Activated naive CD8-positive, alpha-beta T cell treated with anti-CD3 and anti-CD28 coated beads, Interleukin-2, amount 50 U/mL, for 24 hours (primary cell): ENCODE measurements at regions not wholly inside any gene's neighbourhood (a gene's known extent, or its start where the extent isn't known, plus 50 kb on each side); places are given as distances from the start of the nearest gene placed in this dataset.

Experiments used
- ATAC-seq: fragments of 150-1000 bp; cut with Tn5 transposase; one replicate; pipeline ENCODE4 v1.10.0; 2021
- DNase-seq: peaks from one replicate; pipeline ENCODE4 v3.0.0; 2021
- H3K27ac Mint-ChIP-seq: one replicate; pipeline ENCODE4 v1.8.0; 2021; ENCODE audit warnings: mild to moderate bottlenecking, mixed read lengths
- H3K27me3 Mint-ChIP-seq: one replicate; pipeline ENCODE4 v1.8.0; 2021; ENCODE audit warnings: mixed read lengths
- H3K36me3 Mint-ChIP-seq: one replicate; pipeline ENCODE4 v1.8.0; 2021; ENCODE audit warnings: low read depth, mixed read lengths
- H3K4me1 Mint-ChIP-seq: one replicate; pipeline ENCODE4 v1.8.0; 2021; ENCODE audit warnings: mixed read lengths
- H3K4me3 Mint-ChIP-seq: one replicate; pipeline ENCODE4 v1.8.0; 2021; ENCODE audit warnings: mild to moderate bottlenecking, moderate library complexity, mixed read lengths
- H3K9me3 Mint-ChIP-seq: one replicate; pipeline ENCODE4 v1.8.0; 2021; ENCODE audit warnings: mixed read lengths

GRCh38 chr3:106814231-106814630, 563.0 kb upstream of the CCDC54 start:
- Mint-ChIP-seq H3K9me3 (no peaks in the 10 kb centered on the region), H3K4me3 (no peak overlapping the region), H3K36me3 (no peaks in the 10 kb centered on the region), H3K27me3 (peaks cover 2% of the 10 kb centered on the region), H3K4me1 (no peaks in the 10 kb centered on the region), H3K27ac (no peak overlapping the region)
- DNase-seq = no peak
- no peak for ATAC-seq

GRCh38 chr3:106816838-106817237, 560.4 kb upstream of the CCDC54 start:
- ATAC-seq = no peak
- no peak overlapping the region for H3K27ac Mint-ChIP-seq
- H3K27me3 Mint-ChIP-seq = no peaks in the 10 kb centered on the region
- no peak overlapping the region for H3K4me3 Mint-ChIP-seq
- H3K9me3 Mint-ChIP-seq = no peaks in the 10 kb centered on the region
- DNase-seq = no peak
- no peaks in the 10 kb centered on the region for H3K36me3 Mint-ChIP-seq
- H3K4me1 Mint-ChIP-seq = no peaks in the 10 kb centered on the region

- Mint-ChIP-seq H3K27me3 (no peaks in the 10 kb centered on the region), H3K9me3 (no peaks in the 10 kb centered on the region), H3K27ac (no peak overlapping the region), H3K36me3 (no peaks in the 10 kb centered on the region), H3K4me3 (no peak overlapping the region), H3K4me1 (no peaks in the 10 kb centered on the region)
- DNase-seq (no peak), ATAC-seq (no peak)
These were observed 559.5 kb upstream of the CCDC54 start for GRCh38 chr3:106817706-106818105.

- ATAC-seq (no peak), DNase-seq (no peak)
These were observed 557.8 kb upstream of the CCDC54 start for GRCh38 chr3:106819440-106819839.

GRCh38 chr3:106820726-106821362, 556.4 kb upstream of the CCDC54 start:
- Mint-ChIP-seq H3K27ac (no peak overlapping the region), H3K36me3 (no peaks in the 10 kb centered on the region), H3K27me3 (no peaks in the 10 kb centered on the region), H3K9me3 (no peaks in the 10 kb centered on the region), H3K4me1 (no peaks in the 10 kb centered on the region), H3K4me3 (no peak overlapping the region)
- no peak for ATAC-seq
- DNase-seq = no peak

More at GRCh38 chr3:106819440-106819839, 557.8 kb upstream of the CCDC54 start:
- no peaks in the 10 kb centered on the region for H3K27me3 Mint-ChIP-seq
- no peak overlapping the region for H3K4me3 Mint-ChIP-seq
- no peaks in the 10 kb centered on the region for H3K4me1 Mint-ChIP-seq
- H3K9me3 Mint-ChIP-seq = no peaks in the 10 kb centered on the region
- no peak overlapping the region for H3K27ac Mint-ChIP-seq
- H3K36me3 Mint-ChIP-seq = no peaks in the 10 kb centered on the region

- H3K27ac Mint-ChIP-seq = no peak overlapping the region
- DNase-seq (no peak), ATAC-seq (no peak)
- H3K9me3 Mint-ChIP-seq = no peaks in the 10 kb centered on the region
- no peaks in the 10 kb centered on the region for H3K36me3 Mint-ChIP-seq
- H3K4me3 Mint-ChIP-seq = no peak overlapping the region
- H3K27me3 Mint-ChIP-seq = no peaks in the 10 kb centered on the region
- H3K4me1 Mint-ChIP-seq = no peaks in the 10 kb centered on the region
These were observed 555.4 kb upstream of the CCDC54 start for GRCh38 chr3:106821801-106822200.

- DNase-seq (no peak), ATAC-seq (no peak)
- Mint-ChIP-seq H3K4me3 (no peak overlapping the region), H3K27ac (no peak overlapping the region), H3K9me3 (peaks cover 2% of the 10 kb centered on the region), H3K27me3 (no peaks in the 10 kb centered on the region), H3K4me1 (peaks cover 1% of the 10 kb centered on the region), H3K36me3 (no peaks in the 10 kb centered on the region)
These were observed 555.0 kb upstream of the CCDC54 start for GRCh38 chr3:106822204-106822603.

GRCh38 chr3:106823701-106824100, 553.5 kb upstream of the CCDC54 start:
- Mint-ChIP-seq H3K27me3 (no peaks in the 10 kb centered on the region), H3K27ac (no peak overlapping the region), H3K4me3 (no peak overlapping the region), H3K9me3 (peaks cover 4% of the 10 kb centered on the region), H3K36me3 (no peaks in the 10 kb centered on the region), H3K4me1 (peaks cover 3% of the 10 kb centered on the region)
- no peak for ATAC-seq
- DNase-seq = no peak

- Mint-ChIP-seq H3K36me3 (no peaks in the 10 kb centered on the region), H3K4me3 (no peak overlapping the region), H3K4me1 (peaks cover 3% of the 10 kb centered on the region), H3K9me3 (peaks cover 4% of the 10 kb centered on the region), H3K27ac (no peak overlapping the region), H3K27me3 (no peaks in the 10 kb centered on the region)
- ATAC-seq (no peak), DNase-seq (no peak)
These were observed 552.4 kb upstream of the CCDC54 start for GRCh38 chr3:106824856-106825255.

- H3K4me1 Mint-ChIP-seq = peaks cover 3% of the 10 kb centered on the region
- DNase-seq (no peak), ATAC-seq (no peak)
- H3K4me3 Mint-ChIP-seq = no peak overlapping the region
- H3K36me3 Mint-ChIP-seq = no peaks in the 10 kb centered on the region
- peaks cover 6% of the 10 kb centered on the region for H3K9me3 Mint-ChIP-seq
- H3K27ac Mint-ChIP-seq = no peak overlapping the region
- H3K27me3 Mint-ChIP-seq = peaks cover 1% of the 10 kb centered on the region
These were observed 551.2 kb upstream of the CCDC54 start for GRCh38 chr3:106825962-106826605.

- Mint-ChIP-seq H3K9me3 (peaks cover 10% of the 10 kb centered on the region), H3K4me3 (no peak overlapping the region), H3K4me1 (peaks cover 3% of the 10 kb centered on the region), H3K36me3 (no peaks in the 10 kb centered on the region), H3K27me3 (peaks cover 2% of the 10 kb centered on the region), H3K27ac (no peak overlapping the region)
- ATAC-seq (no peak), DNase-seq (no peak)
These were observed 550.4 kb upstream of the CCDC54 start for GRCh38 chr3:106826791-106827311.

GRCh38 chr3:106827515-106828213, 549.6 kb upstream of the CCDC54 start:
- DNase-seq (no peak), ATAC-seq (no peak)
- H3K4me1 Mint-ChIP-seq = peaks cover 3% of the 10 kb centered on the region
- no peak overlapping the region for H3K4me3 Mint-ChIP-seq
- no peaks in the 10 kb centered on the region for H3K36me3 Mint-ChIP-seq
- no peak overlapping the region for H3K27ac Mint-ChIP-seq
- peaks cover 2% of the 10 kb centered on the region for H3K27me3 Mint-ChIP-seq
- peaks cover 18% of the 10 kb centered on the region for H3K9me3 Mint-ChIP-seq

GRCh38 chr3:106829206-106829605, 548.0 kb upstream of the CCDC54 start:
- H3K36me3 Mint-ChIP-seq = no peaks in the 10 kb centered on the region

GRCh38 chr3:106830334-106830733, 546.9 kb upstream of the CCDC54 start:
- no peak for ATAC-seq
- H3K4me1 Mint-ChIP-seq = peaks cover 3% of the 10 kb centered on the region

More at GRCh38 chr3:106829206-106829605, 548.0 kb upstream of the CCDC54 start:
- ATAC-seq = no peak
- DNase-seq = no peak
- Mint-ChIP-seq H3K9me3 (peaks cover 21% of the 10 kb centered on the region), H3K27ac (no peak overlapping the region), H3K27me3 (peaks cover 2% of the 10 kb centered on the region), H3K4me1 (peaks cover 3% of the 10 kb centered on the region), H3K4me3 (no peak overlapping the region)

GRCh38 chr3:106836906-106837305, 540.3 kb upstream of the CCDC54 start:
- no peaks in the 10 kb centered on the region for H3K4me1 Mint-ChIP-seq
- H3K4me3 Mint-ChIP-seq = no peak overlapping the region
- no peaks in the 10 kb centered on the region for H3K27me3 Mint-ChIP-seq
- DNase-seq (no peak), ATAC-seq (no peak)
- no peak overlapping the region for H3K27ac Mint-ChIP-seq
- H3K36me3 Mint-ChIP-seq = no peaks in the 10 kb centered on the region
- H3K9me3 Mint-ChIP-seq = peaks cover 9% of the 10 kb centered on the region

More at GRCh38 chr3:106830334-106830733, 546.9 kb upstream of the CCDC54 start:
- no peaks in the 10 kb centered on the region for H3K36me3 Mint-ChIP-seq
- peaks cover 2% of the 10 kb centered on the region for H3K27me3 Mint-ChIP-seq
- H3K27ac Mint-ChIP-seq = no peak overlapping the region
- H3K4me3 Mint-ChIP-seq = no peak overlapping the region
- peaks cover 21% of the 10 kb centered on the region for H3K9me3 Mint-ChIP-seq
- DNase-seq = no peak
